SK-MEL-5 (cell line): ENCODE measurements at regions not wholly inside any gene's neighbourhood (a gene's known extent, or its start where the extent isn't known, plus 50 kb on each side); places are given as distances from the start of the nearest gene placed in this dataset.

Experiments used
- DNase-seq: peaks from one replicate; pipeline ENCODE4 v3.0.0-alpha.2; 2016; ENCODE audit warnings: low read depth, low spot score
- in situ Hi-C: cut with HindIII; loops from 2 replicates; pipeline ENCODE4 v1.10.0; 2016; ENCODE audit warnings: low sequenced_read_pairs, high pct_unique_total_duplicates, low pct_unique_long_range_greater_than_20kb

DNA sequence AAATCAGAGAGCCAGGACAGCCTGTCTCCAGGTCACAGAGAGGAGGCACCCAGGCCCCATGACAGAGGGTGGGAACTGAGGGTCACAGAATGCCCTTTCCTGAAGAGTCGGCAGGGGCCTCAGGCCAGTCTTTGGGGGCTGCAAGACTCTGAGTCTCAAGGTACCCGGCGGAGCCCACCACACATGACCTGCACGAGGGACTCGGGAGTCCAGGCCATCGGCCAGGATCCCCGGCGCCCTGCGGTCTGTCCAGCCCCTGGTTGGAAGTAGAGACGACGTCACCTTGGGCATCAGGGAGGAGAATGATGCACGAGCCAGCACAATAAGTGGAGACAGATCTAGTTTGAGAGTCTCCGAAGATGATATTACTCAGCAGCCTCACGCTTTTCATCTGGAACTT, 234.7 kb upstream of the SDK2 start:
- in situ Hi-C loops = no loop called here
- DNase-seq = no peak

DNA sequence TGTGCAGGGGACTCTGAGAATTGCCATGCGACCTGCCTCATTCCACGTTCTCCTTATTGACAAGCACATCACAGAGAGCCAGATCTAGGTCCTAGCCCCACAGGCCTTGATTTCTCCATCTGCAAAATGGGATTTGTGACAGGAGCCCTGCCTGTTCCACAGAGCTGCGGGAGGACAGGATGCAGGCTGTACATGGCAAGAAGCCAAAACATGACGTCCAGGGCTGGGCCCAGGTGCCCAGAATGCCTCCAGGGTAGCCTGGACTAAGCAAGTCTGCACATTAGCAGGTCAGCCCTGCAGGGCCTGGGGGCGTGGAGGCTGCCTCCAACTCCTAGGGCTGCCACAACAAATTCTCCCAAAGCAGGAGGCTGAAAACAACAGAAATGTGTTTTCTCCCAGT, 235.7 kb upstream of the SDK2 start:
- in situ Hi-C loops = no loop called here
- no peak for DNase-seq

DNA sequence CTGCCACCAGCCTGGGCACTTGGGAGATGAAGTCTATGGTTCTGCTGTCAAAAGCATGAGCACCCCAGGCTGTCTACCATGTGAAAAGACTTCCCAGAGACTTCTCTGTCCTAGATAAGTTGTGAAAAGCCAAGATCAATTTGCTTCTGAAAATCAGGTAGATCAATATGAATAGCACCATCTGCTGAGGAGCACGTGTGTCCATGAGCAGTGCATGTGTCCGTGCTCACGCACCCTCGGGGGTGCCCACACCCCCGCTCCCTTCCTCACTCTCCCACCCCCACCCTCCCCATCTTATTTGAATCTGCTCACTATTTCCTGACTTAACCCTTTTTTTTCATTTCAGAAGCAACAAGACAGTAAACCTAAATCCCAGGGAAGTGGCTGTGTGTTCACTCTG, 238.3 kb upstream of the SDK2 start:
- in situ Hi-C loops = no loop called here
- no peak for DNase-seq

DNA sequence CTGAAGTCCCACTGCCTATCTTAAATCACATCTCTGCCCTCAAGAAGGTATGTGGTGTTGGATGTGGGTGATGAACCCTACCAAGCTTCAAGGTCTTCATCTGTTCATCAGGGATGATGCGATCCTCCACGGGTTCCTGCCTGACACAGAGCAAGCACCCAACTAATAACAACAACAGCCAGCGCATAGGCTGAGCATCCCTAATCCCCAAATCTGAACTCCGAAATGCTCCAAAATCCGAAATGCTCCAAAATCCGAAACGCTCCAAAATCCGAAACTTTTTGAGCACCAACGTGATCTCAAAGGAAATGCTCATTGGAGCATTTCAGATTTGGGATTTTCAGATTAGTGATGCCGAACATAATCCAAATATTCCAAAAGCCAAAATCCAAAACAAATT, 238.9 kb upstream of the SDK2 start:
- in situ Hi-C loops = no loop called here
- DNase-seq = no peak

DNA sequence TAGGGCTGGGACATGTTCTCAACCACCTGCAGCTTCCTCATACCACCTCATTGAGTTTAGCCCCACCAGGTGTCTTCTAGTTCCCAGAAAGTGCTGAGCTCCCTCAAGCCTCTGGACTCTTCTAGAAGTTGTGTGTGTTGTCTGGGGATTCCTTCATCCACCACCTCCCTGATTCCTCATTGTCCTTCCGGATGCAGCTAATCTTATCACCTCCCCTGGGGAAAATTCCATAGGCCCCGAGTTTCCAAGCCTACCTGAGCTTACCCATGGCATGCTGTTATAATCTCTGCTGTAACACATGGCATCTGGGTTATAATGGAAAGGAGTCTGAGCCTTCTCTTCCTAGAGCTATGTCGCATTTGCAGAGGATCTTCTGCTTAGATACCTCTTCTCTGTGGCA, 243.5 kb upstream of the SDK2 start:
- in situ Hi-C loops = no loop called here

DNA sequence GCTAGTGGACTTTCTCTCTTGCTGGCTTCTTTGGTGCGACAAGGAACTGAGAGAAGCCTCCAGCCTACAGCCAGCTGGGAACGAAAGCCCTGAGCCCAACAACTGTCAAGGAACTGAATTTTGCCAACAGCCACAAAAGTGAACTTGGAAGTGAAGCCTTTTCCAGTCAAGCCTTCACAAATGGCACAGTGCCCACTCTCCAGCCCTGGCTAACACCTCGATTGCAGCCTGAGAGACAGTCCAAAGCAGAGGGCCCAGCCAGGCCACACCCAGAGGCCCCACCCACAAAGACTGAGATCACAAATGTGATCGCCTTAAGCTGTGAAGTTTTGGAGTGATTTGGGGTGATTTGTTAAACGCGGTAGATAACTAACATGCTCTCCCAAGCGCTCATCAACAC, 244.6 kb upstream of the SDK2 start:
- no peak for DNase-seq
- in situ Hi-C loops = no loop called here

More for the DNA sequence above, 243.5 kb upstream of the SDK2 start:
- no peak for DNase-seq

DNA sequence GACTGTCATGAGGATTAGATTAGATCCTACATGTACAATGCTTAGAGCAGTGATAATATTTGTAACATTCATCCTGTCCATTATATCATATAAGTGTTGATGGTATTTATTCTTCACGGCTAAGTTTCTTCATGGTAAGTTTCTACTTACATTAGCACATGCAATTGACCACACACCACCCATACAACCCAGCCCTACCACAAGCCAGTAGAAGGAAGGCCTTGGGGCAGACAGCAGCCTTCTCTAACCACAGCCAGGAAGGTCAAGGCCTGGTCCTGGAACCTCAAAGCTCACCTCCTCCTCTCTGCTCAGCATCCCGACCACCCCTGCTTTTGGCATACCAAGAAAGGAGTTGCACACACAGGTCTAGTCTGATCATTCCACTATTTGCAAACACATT, 245.2 kb upstream of the SDK2 start:
- DNase-seq = no peak
- in situ Hi-C loops = no loop called here

DNA sequence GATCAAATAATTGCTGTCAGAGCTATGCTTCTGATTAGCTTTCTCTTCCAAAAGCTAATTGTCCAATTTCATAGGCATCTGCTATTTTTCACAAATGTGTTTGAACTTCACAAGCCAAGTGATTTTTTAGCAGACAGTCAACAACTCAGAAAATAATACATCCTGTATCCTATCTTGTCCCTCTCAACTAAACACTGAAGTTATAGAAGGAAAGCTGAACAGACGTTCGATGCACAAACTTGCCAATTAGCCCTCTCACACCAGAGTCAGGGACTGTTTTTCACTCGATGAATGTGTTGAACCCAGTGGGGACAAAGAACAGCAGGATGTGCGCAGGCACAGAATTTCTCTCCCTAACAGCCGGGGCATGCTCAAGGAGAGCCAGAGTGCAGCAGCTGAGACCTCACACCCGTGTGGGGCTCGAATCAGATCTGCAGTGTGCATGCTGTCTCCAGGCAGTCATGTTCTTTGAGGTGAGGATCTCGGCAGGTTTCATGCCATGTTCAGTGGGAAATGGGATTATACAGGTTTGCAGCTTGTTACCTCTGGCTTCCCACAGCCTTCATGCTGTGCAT, 246.7 kb upstream of the SDK2 start:
- in situ Hi-C loops = no loop called here
- no peak for DNase-seq

DNA sequence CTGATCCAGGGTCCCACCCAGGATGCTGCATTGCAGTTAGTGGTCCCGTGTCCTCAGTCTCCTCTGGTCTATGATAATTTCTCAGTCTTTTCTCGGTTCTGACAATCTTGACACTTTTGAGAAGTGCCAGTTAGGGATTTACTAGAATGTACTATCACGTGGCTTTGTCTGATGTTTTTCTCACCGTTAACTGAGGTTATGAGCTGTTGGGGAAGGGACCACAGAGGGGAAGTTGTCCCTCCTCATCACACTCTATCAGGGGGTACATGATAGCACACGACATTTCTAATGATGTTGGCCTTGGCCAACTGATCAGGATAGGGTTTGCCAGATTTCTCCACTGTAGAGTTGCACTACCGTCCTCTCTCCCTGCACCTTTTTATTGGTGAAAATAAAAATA, 250.9 kb upstream of the SDK2 start:
- no peak for DNase-seq
- in situ Hi-C loops = no loop called here

DNA sequence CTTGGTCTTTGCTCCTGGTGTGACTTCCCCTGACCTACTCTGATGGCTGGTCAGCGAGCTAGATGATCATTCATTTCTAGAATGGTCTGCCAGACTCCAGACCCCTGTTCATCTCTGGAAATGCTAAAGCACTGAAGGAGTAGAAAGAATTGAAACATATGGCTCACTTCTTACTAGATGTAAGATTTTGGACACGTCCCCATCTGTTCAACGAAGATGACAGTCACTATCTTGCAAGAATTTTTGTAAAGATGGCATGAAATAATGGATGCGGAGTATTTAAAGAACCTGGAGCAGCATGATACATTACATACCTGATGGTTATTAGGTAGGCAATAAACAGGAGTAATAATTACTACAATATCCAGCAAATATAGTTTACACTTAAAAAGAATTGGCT, 252.7 kb upstream of the SDK2 start:
- DNase-seq = no peak
- in situ Hi-C loops = no loop called here

DNA sequence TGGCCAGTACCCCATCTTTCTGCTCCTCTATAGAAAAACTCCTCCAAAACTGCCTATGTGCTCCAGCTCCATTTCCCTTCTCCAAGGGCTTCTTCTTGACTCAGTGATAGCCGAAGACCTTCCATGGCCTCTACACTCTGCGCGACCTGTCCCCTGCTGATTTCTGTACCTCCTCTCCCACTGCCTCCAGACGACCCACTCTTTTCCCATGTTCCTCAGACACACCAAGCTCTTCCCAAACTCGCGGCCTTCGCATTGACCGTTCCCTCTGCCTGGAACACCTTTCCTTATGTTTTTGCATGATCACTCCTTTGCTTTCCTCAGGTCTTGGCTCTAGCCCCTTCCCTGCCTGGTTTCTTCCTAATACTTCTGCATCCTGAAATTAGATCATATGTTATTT, 255.6 kb upstream of the SDK2 start:
- in situ Hi-C loops = no loop called here
- DNase-seq = no peak

DNA sequence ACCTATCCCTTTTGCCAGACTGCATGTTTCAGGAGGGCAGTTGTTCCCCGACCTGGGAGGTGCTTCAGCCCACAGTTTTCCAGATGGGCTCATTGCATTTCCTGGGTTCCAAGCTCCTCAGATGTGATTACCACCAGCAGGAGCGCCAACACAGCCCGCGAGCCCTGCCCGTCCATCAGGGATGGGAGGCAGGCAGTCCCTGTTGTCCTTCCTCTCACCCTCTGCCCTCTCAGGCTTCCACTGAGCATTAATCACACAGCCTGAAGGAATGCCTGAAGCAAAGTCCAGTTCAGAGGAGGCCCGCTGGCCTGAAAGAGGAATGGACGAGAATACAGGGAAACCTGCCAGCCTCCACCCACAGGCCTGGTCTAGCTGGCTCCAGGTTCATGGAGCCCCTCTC, 256.3 kb upstream of the SDK2 start:
- in situ Hi-C loops = no loop called here
- no peak for DNase-seq

DNA sequence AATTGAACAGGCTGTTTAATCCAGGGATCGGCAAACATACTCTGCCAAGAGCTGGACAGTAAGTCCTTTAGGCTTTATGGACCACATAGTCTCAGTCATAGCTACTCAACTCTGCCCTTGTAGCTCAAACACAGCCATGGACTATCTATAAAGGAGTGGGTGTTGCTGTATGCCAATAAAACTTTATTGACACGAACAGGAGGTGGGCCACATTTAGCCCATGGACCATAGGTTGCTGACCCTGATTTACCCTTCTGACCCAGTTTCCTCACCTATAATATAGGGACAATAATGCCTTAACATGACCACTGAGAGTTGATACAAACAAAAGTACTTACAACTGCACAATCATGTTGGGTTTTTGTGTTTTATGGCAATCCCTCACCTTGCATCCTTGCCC, 257.0 kb upstream of the SDK2 start:
- in situ Hi-C loops = no loop called here
- DNase-seq = no peak

DNA sequence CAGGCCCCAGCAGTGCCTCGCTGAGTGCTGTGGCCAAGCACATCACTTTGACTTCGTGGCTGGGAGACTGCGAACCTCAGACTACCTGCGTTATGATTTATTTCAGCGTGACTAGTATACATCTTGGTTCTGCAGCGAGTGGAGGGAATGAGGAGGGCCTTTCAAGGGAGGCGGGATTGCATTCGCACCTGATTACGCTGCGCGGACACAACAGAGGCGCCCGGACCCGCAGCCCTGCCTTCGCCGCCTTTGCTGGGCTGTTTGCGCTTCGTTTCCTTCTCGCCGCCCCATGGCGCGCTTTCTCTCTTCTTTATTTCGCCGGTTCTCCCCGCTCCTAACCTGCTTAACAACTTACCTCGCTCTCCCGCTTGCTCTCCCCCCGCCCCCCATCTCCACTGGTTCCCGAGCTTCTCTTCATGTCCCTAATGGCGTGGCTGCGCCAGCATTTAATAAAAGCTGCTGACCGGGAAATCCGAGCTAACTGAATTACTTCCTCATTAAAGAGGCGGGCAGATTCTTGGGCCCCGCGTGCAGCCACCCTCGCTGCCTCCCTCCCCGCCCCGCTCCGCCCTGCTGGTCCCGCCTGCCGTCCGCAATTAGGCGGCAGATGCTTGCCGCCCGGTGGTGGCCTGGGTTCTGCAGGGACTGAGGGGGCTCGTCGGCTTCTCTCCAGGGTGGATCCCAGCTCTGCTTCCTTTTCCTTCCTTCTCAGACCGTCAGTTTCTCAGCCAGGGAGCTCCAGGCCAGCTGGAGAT, 257.6 kb upstream of the SDK2 start:
- DNase-seq = no peak
- in situ Hi-C loops = no loop called here

DNA sequence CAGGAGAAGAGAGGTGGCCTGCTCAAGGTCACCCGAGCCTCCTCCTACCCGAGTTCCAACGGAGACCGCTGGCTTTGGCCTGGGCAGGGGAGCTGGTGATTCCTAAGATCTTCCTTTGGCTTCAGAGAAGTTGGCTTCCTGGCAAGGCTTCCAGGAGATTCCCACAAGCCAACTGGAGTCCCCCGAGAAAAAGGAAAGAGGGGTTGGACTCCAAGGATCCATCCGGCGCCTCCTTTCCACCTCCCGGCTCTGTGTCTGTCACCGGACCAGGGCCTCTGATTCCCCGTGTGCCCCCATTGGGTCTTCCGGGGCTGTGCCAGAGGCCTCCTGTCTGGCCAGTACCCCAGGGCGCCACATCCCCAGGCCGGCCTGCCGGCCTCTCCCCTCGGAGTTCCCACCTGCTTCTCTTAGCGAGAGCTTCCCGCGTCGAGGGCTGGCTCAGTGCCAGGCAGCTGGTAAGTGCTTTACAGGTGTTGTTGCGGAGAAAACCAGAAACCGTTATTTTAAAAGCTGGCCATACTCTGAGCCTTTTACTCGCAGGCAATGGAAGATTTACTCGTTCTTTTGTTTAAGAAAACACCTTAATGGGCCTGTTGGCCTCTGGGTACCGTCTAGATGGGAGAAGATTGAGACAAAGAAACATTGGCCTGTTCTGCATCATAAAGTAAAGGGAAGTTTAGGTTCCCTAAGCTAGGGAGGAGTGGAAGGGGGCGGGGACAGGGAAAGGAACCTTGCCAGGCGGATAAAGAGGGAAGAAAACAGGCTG, 258.4 kb upstream of the SDK2 start:
- DNase-seq = no peak
- in situ Hi-C loops = no loop called here

DNA sequence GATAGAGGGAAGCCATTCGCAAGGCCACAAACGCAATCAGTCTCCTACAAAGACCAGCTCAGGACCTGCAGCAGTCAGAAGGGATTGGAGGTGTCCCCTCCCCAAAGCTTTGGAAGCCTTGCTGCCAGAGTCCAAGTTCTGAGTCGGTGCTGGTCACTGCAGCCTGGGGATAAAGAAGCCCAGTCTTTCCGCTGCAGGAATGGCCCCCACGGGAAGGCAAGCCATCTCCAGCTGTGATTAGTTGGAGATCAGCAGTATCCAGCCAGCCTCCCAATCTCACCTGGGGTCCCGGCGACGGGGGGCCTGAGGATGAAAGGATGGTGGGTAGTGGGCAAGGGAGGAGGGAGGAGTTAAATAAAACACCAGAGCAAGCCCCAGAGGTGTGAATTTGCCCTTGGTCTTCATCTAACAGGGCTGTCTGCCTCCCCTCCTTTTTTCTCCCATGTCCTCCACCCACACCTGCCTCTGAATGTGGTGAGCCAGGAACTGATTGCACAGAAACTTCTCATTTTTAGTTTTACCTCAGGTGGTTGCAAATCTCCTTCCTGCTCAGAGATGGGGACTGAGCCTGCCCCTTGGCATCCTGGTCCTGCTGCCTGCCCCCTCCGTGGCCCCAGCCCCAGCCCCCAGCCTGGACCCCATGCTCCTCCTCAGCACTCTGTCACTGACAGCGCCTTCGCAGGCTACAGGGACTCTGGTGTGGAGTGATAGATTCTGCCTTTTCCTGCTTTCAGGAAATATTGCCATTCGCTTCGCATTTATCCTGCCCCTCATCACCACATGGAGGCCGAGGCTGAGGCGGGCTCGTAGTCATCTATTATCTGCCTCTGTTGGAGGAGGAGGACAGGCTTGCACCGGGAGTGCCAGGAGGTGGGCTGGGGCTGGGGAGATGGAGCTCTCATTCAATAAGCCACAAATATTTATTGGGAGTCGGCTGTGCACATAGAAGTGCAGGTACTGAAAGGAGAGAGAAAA, 262.9 kb upstream of the SDK2 start:
- no peak for DNase-seq
- in situ Hi-C loops = no loop called here

DNA sequence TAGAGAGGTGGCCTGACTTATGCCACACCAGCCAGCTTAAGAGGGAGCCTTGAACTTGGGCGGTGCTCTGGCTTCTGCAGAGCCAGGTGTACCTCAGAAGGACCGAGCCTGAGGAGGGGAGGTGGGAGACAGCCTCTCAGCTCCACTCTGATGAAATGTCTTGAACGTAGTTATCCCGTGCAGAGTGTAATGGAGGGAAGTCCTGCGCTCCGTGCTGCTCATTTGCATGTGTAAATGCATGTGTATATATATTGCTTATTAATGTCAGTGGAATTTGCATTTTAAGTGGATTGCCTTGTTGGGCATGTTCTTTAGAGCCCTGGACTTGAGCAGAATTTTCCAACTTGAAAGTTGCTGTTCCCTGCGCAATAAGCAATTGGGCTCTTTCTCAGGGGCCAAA, 264.9 kb upstream of the SDK2 start:
- in situ Hi-C loops = no loop called here

DNA sequence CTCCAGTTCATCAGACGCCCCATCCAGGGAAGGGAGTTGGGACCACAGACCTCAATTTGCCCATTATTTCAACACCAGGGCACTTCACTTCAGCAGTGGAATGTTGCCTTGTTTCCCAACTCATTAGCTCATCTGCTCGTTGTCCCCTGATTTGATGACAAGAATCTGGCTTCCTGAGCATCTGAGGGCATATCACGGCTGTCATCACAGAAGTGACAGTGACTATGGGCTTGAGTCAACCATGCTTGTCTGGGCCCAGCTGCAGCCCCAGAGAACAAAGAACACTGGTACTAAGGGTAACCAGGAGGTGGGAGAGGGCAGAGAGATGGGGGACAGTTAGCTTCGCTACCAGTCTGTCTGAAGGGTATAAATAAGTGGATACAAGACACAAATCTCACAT, 266.0 kb upstream of the SDK2 start:
- DNase-seq = no peak
- in situ Hi-C loops = no loop called here

More for the DNA sequence above, 264.9 kb upstream of the SDK2 start:
- no peak for DNase-seq
